PFSK-1 (cell line): ENCODE measurements at regions not wholly inside any gene's neighbourhood (a gene's known extent, or its start where the extent isn't known, plus 50 kb on each side); places are given as distances from the start of the nearest gene placed in this dataset.

Experiments used
- POLR2AphosphoS5 ChIP-seq: IDR thresholded peaks from 2 replicates; pipeline ENCODE4 v1.6.1; 2012; ENCODE audit warnings: low read depth, mild to moderate bottlenecking, control low read depth, low read length, moderate library complexity
- SIN3A ChIP-seq: IDR thresholded peaks from 2 replicates; pipeline ENCODE4 v1.6.1; 2012; ENCODE audit warnings: mild to moderate bottlenecking, low read length, moderate library complexity, borderline replicate concordance; ENCODE audit not compliant: insufficient read depth
- TAF1 ChIP-seq: IDR thresholded peaks from 2 replicates; pipeline ENCODE4 v1.6.1; 2012; ENCODE audit warnings: low read length, control low read depth, borderline replicate concordance; ENCODE audit not compliant: insufficient read depth
- TF ChIP-seq, protein P1 (sequence below), 2 experiments: IDR thresholded peaks; 2 replicates each; pipeline versions ENCODE4 v1.6.1 to v1.8.0; 2011 to 2012; ENCODE audit warnings: low read depth in 2 of 2, low read length in 2 of 2, control low read depth in 1 of 2, inconsistent platforms in 1 of 2, mild to moderate bottlenecking in 1 of 2, moderate library complexity in 1 of 2; ENCODE audit not compliant: insufficient read depth in 1 of 2

DNA sequence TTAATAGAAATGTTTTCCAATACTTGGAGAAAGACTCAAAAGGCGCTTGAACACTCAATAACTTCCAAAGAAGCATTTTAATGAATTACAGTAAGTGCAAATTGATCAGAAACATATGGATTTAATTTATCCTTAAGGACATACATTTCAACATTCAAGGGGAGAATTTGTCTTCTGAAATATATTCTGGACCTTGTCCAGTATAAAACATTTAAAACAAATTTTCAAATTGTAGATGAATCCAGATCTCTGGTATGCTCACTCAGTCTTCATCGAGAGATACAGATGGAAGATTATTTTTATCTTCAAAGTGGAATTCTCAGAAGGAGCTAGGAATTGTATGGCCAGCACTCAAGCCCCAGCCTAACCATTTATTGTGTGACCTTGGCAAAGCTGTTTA, 310.4 kb downstream of the ZNF674 start:
- TF ChIP-seq, protein P1, sequence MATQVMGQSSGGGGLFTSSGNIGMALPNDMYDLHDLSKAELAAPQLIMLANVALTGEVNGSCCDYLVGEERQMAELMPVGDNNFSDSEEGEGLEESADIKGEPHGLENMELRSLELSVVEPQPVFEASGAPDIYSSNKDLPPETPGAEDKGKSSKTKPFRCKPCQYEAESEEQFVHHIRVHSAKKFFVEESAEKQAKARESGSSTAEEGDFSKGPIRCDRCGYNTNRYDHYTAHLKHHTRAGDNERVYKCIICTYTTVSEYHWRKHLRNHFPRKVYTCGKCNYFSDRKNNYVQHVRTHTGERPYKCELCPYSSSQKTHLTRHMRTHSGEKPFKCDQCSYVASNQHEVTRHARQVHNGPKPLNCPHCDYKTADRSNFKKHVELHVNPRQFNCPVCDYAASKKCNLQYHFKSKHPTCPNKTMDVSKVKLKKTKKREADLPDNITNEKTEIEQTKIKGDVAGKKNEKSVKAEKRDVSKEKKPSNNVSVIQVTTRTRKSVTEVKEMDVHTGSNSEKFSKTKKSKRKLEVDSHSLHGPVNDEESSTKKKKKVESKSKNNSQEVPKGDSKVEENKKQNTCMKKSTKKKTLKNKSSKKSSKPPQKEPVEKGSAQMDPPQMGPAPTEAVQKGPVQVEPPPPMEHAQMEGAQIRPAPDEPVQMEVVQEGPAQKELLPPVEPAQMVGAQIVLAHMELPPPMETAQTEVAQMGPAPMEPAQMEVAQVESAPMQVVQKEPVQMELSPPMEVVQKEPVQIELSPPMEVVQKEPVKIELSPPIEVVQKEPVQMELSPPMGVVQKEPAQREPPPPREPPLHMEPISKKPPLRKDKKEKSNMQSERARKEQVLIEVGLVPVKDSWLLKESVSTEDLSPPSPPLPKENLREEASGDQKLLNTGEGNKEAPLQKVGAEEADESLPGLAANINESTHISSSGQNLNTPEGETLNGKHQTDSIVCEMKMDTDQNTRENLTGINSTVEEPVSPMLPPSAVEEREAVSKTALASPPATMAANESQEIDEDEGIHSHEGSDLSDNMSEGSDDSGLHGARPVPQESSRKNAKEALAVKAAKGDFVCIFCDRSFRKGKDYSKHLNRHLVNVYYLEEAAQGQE (IDR thresholded peaks at IDR 0.05; ENCODE audit: insufficient read depth in 1 of 2, low read depth in 2 of 2, low read length in 2 of 2): no peak
- no peak for TF ChIP-seq TAF1
- no peak for TF ChIP-seq POLR2AphosphoS5
- no peak for TF ChIP-seq SIN3A
